ENCODE measurements at regions not wholly inside any gene's neighbourhood (a gene's known extent, or its start where the extent isn't known, plus 50 kb on each side); places are given as distances from the start of the nearest gene placed in this dataset.

DNA sequence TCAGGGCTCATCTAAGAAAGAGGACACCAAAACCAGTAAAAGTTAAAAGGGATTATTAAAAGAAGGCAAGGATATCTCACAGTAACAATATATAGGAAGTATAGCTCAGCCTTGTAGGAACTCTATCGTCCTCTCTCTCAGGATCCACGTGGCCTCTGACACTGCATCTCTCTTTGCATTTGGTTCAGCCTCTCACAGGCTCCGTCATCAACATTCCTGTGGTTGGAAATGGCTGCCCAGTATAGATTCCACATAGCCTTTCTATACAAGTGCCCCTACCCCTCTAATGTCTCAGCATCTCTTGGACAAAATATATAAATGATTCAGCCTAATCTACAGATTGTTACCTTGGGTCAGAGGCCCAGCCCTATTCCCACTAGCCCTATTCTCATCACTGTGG lies 101.3 kb upstream of the DBX1 start:
- H3K27me3 ChIP-seq = no peaks in the 10 kb centered on the region
- 68 to 78% methylated on average over 3 of the region's 3 CpGs for WGBS, 2 donors
- no peak for ATAC-seq (ENCODE audit: low FRiP score in 2 of 2)
- TF ChIP-seq, protein P1, sequence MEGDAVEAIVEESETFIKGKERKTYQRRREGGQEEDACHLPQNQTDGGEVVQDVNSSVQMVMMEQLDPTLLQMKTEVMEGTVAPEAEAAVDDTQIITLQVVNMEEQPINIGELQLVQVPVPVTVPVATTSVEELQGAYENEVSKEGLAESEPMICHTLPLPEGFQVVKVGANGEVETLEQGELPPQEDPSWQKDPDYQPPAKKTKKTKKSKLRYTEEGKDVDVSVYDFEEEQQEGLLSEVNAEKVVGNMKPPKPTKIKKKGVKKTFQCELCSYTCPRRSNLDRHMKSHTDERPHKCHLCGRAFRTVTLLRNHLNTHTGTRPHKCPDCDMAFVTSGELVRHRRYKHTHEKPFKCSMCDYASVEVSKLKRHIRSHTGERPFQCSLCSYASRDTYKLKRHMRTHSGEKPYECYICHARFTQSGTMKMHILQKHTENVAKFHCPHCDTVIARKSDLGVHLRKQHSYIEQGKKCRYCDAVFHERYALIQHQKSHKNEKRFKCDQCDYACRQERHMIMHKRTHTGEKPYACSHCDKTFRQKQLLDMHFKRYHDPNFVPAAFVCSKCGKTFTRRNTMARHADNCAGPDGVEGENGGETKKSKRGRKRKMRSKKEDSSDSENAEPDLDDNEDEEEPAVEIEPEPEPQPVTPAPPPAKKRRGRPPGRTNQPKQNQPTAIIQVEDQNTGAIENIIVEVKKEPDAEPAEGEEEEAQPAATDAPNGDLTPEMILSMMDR (IDR thresholded peaks at IDR 0.05) = no peak
- TF ChIP-seq POLR2AphosphoS5 (IDR thresholded peaks at IDR 0.05) = no peak
- no peak for TF ChIP-seq EP300 (IDR thresholded peaks at IDR 0.05)
- TF ChIP-seq POLR2A (IDR thresholded peaks at IDR 0.05) = no peak
- no peak for DNase-seq
- H3K27ac ChIP-seq = no peak overlapping the region
- no peak overlapping the region for H3K4me3 ChIP-seq
- no peaks in the 10 kb centered on the region for H3K4me1 ChIP-seq
- no peaks in the 10 kb centered on the region for H3K36me3 ChIP-seq
- no peaks in the 10 kb centered on the region for H3K9me3 ChIP-seq

DNA sequence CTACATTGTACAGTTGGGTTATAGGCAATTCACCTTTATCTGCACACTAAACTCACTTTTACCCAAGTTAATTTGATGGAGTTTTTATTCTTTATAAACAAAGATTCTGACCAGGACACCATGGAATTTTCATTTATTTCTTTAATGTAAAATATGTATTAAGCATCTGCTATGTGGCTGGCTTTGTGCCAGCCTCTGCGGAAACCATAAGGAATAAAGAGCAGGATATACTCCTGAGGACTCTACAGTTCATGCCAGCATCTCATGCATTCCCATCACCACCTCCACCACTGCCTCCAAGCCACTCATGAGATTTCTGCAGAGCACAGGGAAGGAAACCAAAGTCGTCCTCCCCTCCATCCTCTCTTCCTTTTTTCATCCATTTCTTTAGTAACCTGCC lies 100.0 kb upstream of the DBX1 start:
- Histone ChIP-seq H3K9me3 (no peaks in the 10 kb centered on the region), H3K27me3 (no peaks in the 10 kb centered on the region), H3K27ac (no peak overlapping the region), H3K4me1 (no peaks in the 10 kb centered on the region), H3K4me3 (no peak overlapping the region), H3K36me3 (no peaks in the 10 kb centered on the region)
- no peak for TF ChIP-seq EP300 (IDR thresholded peaks at IDR 0.05)
- no peak for TF ChIP-seq POLR2A (IDR thresholded peaks at IDR 0.05)
- TF ChIP-seq POLR2AphosphoS5 (IDR thresholded peaks at IDR 0.05) = no peak
- TF ChIP-seq, protein P1 (IDR thresholded peaks at IDR 0.05) = no peak
- ATAC-seq (ENCODE audit: low FRiP score in 2 of 2) (no peak), DNase-seq (no peak)
- 57 to 70% methylated on average over 2 of the region's 2 CpGs for WGBS, 2 donors

DNA sequence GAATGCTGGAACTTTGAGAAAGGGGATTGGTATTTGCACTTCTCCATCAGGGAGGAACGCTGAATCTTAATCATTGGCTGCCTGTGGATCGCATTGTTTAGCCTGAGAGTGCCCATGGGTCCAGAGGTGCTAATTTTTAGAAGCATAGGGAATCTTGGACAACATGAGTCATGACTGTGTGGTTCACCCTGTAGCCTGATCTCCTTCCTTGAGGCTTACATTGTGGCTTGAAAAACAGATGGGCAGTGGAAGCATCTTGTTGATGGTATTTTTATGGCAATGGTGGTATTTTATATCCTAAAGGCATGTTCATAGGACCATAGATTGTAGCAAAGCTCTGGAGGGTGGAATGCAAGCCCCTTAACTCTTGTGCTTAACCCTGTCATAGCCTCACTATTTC lies 99.2 kb upstream of the DBX1 start:
- Histone ChIP-seq H3K4me1 (no peaks in the 10 kb centered on the region), H3K4me3 (no peak overlapping the region), H3K36me3 (no peaks in the 10 kb centered on the region), H3K27me3 (no peaks in the 10 kb centered on the region), H3K27ac (no peak overlapping the region), H3K9me3 (no peaks in the 10 kb centered on the region)
- DNase-seq (no peak), ATAC-seq (ENCODE audit: low FRiP score in 2 of 2) (peak in 1 of 2 donors; percentile 30)
- 86 to 88% methylated on average over 2 of the region's 2 CpGs for WGBS, 2 donors
- TF ChIP-seq POLR2AphosphoS5 (IDR thresholded peaks at IDR 0.05) (no peak), POLR2A (IDR thresholded peaks at IDR 0.05) (no peak), EP300 (IDR thresholded peaks at IDR 0.05) (no peak)
- TF ChIP-seq, protein P1 (IDR thresholded peaks at IDR 0.05) = no peak

DNA sequence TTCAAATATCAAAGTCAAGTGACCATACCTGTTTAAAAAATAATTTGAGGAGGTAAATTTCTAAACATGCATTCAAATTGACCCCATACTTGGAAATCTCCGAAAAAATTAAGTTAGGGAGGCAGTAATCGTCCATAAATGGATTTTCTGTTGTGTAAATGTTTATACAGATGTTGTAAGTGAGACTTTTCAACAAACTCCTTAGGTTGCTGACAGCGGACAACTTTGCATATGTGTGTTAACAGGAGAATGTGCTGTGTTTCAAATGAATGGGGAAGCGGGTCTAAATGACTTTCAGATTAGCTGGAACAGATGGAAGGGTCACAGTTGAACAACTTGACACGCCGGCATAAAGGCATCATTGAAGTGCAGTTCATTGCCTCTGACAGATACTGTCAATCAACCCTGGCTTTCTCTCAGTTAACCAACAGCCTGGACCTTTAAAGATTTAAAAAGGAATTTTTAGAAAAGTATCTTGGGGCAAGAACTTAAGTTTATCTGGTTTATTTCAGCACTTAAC lies 98.2 kb upstream of the DBX1 start:
- no peaks in the 10 kb centered on the region for H3K4me1 ChIP-seq
- H3K36me3 ChIP-seq = no peaks in the 10 kb centered on the region
- no peak overlapping the region for H3K4me3 ChIP-seq
- no peak for DNase-seq
- no peaks in the 10 kb centered on the region for H3K9me3 ChIP-seq
- H3K27me3 ChIP-seq = no peaks in the 10 kb centered on the region
- TF ChIP-seq EP300 (IDR thresholded peaks at IDR 0.05) (no peak), POLR2AphosphoS5 (IDR thresholded peaks at IDR 0.05) (no peak), POLR2A (IDR thresholded peaks at IDR 0.05) (no peak)
- TF ChIP-seq, protein P1 (IDR thresholded peaks at IDR 0.05) = no peak
- ATAC-seq (ENCODE audit: low FRiP score in 2 of 2) = no peak
- H3K27ac ChIP-seq = no peak overlapping the region
- 59 to 78% methylated on average over 6 of the region's 6 CpGs for WGBS, 2 donors

DNA sequence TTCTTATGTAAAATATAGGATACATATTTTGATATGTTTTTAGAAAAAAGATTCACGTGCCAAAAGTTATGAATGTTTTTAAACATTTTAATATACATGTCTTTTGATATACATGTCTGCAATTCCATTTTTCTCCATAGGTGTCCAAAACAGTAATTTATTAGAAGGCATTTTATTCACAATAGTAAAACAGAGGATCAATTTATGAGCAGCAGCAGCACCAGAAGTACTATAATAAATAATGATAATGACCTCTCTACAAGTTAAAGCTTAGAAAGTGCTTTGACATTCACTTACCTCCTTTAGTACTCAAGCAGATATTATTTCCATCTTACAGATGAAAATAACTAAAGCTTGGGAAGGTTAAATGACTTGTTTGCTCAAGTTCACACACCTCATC lies 96.7 kb upstream of the DBX1 start:
- TF ChIP-seq POLR2A (IDR thresholded peaks at IDR 0.05) = no peak
- TF ChIP-seq, protein P1 (IDR thresholded peaks at IDR 0.05) = no peak
- no peak for TF ChIP-seq EP300 (IDR thresholded peaks at IDR 0.05)
- TF ChIP-seq POLR2AphosphoS5 (IDR thresholded peaks at IDR 0.05) = no peak
- Histone ChIP-seq H3K27me3 (no peaks in the 10 kb centered on the region), H3K4me3 (no peak overlapping the region), H3K4me1 (no peaks in the 10 kb centered on the region), H3K27ac (no peak overlapping the region), H3K36me3 (no peaks in the 10 kb centered on the region), H3K9me3 (no peaks in the 10 kb centered on the region)
- 86 to 88% methylated on average over 1 of the region's 1 CpG for WGBS, 2 donors
- DNase-seq (no peak), ATAC-seq (ENCODE audit: low FRiP score in 2 of 2) (no peak)
